ENCODE measurements at regions not wholly inside any gene's neighbourhood (a gene's known extent, or its start where the extent isn't known, plus 50 kb on each side); places are given as distances from the start of the nearest gene placed in this dataset.

- CTCF ChIA-PET: no interaction called here
- DNase-seq (ENCODE audit: extremely low spot score): no peak
- no peak for TF ChIP-seq CTCF (IDR thresholded peaks at IDR 0.05; ENCODE audit: control extremely low read depth, extremely low read depth, low read depth, missing control alignments)
- POLR2A ChIA-PET: no interaction called here
Measured at GRCh38 chr1:57616921-57617320, 193.1 kb upstream of the DAB1 start.

GRCh38 chr1:57615956-57616355, 192.1 kb upstream of the DAB1 start:
- no peak for TF ChIP-seq CTCF (IDR thresholded peaks at IDR 0.05; ENCODE audit: control extremely low read depth, extremely low read depth, low read depth, missing control alignments)
- DNase-seq (ENCODE audit: extremely low spot score): no peak
- CTCF ChIA-PET: interaction anchor here (4.5 kb wide), 1 partner anchor 16 kb away, joined by 20 read pairs; no protein-coding TSS in a partner anchor
- POLR2A ChIA-PET: no interaction called here

- no peak for DNase-seq (ENCODE audit: extremely low spot score)
- TF ChIP-seq CTCF (IDR thresholded peaks at IDR 0.05; ENCODE audit: control extremely low read depth, extremely low read depth, low read depth, missing control alignments): no peak
- POLR2A ChIA-PET: no interaction called here
- CTCF ChIA-PET: interaction anchor here (1.0 to 4.5 kb wide), 3 partner anchors 9 to 24 kb away, joined by 3 to 20 read pairs (median 6); no protein-coding TSS in a partner anchor
Measured at GRCh38 chr1:57612833-57613232, 189.0 kb upstream of the DAB1 start.

- POLR2A ChIA-PET: no interaction called here
- DNase-seq (ENCODE audit: extremely low spot score): no peak
- CTCF ChIA-PET: no interaction called here
Measured at GRCh38 chr1:57605933-57606332, 182.1 kb upstream of the DAB1 start.

GRCh38 chr1:57603696-57604095, 179.8 kb upstream of the DAB1 start:
- ChIA-PET POLR2A (no interaction called here), CTCF (interaction anchor here (1.0 kb wide), 1 partner anchor 10 kb away, joined by 4 read pairs; no protein-coding TSS in a partner anchor)
- DNase-seq (ENCODE audit: extremely low spot score): no peak

More at GRCh38 chr1:57605933-57606332, 182.1 kb upstream of the DAB1 start:
- TF ChIP-seq CTCF (IDR thresholded peaks at IDR 0.05; ENCODE audit: control extremely low read depth, extremely low read depth, low read depth, missing control alignments): no peak

GRCh38 chr1:57600424-57600823, 176.6 kb upstream of the DAB1 start:
- ChIA-PET POLR2A (no interaction called here), CTCF (interaction anchor here (4.0 kb wide), 1 partner anchor 13 kb away, joined by 20 read pairs; no protein-coding TSS in a partner anchor)
- TF ChIP-seq CTCF (IDR thresholded peaks at IDR 0.05; ENCODE audit: control extremely low read depth, extremely low read depth, low read depth, missing control alignments): no peak
- no peak for DNase-seq (ENCODE audit: extremely low spot score)

More at GRCh38 chr1:57603696-57604095, 179.8 kb upstream of the DAB1 start:
- no peak for TF ChIP-seq CTCF (IDR thresholded peaks at IDR 0.05; ENCODE audit: control extremely low read depth, extremely low read depth, low read depth, missing control alignments)

All from GM10248 (cell line).